ENCODE measurements at regions not wholly inside any gene's neighbourhood (a gene's known extent, or its start where the extent isn't known, plus 50 kb on each side); places are given as distances from the start of the nearest gene placed in this dataset.

DNA sequence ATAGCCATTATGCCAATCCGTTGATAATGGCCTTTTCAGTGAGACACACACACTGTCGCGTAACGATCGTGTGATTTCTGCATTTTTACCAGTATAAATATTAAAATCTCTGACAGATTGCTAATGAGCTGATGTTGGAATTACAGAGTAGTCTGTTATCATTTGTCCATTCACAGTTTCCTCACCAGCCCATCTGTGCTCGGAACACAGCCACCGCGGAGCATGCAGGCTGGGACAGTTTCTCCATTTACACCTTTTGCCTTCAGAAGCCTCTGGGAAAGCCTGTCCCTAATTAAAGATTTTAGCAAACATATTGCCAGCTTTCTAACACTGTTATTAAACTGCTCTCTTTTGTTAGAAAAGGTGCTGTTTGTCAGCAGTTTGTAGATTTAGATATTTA, 82.2 kb upstream of the BARHL2 start:
- peaks cover 41% of the 10 kb centered on the region for H3K4me1 Mint-ChIP-seq
- H3K36me3 Mint-ChIP-seq = no peaks in the 10 kb centered on the region
- Histone ChIP-seq H3K9ac (no peak overlapping the region), H3K36me3 (no peaks in the 10 kb centered on the region), H2AFZ (replicated peaks) (no peak overlapping the region), H4K20me1 (ENCODE audit: low read depth) (no peaks in the 10 kb centered on the region), H3K4me2 (no peak overlapping the region), H3K27me3 (no peaks in the 10 kb centered on the region), H3K27ac (no peak overlapping the region), H3F3A (ENCODE audit: low read depth) (peaks cover 6% of the 10 kb centered on the region), H3K9me3 (ENCODE audit: low read depth) (no peaks in the 10 kb centered on the region), H3K79me2 (ENCODE audit: low read depth) (no peaks in the 10 kb centered on the region), H3K4me1 (peaks cover 25% of the 10 kb centered on the region), H3K4me3 (no peak overlapping the region)
- TF ChIP-seq EZH2phosphoT487 (IDR thresholded peaks at IDR 0.05) = no peak
- TF ChIP-seq, protein P1, sequence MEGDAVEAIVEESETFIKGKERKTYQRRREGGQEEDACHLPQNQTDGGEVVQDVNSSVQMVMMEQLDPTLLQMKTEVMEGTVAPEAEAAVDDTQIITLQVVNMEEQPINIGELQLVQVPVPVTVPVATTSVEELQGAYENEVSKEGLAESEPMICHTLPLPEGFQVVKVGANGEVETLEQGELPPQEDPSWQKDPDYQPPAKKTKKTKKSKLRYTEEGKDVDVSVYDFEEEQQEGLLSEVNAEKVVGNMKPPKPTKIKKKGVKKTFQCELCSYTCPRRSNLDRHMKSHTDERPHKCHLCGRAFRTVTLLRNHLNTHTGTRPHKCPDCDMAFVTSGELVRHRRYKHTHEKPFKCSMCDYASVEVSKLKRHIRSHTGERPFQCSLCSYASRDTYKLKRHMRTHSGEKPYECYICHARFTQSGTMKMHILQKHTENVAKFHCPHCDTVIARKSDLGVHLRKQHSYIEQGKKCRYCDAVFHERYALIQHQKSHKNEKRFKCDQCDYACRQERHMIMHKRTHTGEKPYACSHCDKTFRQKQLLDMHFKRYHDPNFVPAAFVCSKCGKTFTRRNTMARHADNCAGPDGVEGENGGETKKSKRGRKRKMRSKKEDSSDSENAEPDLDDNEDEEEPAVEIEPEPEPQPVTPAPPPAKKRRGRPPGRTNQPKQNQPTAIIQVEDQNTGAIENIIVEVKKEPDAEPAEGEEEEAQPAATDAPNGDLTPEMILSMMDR (IDR thresholded peaks at IDR 0.05) = no peak
- no peak for TF ChIP-seq EZH2 (IDR thresholded peaks at IDR 0.05)
- no peak for DNase-seq (ENCODE audit: low spot score)
- peaks cover 3% of the 10 kb centered on the region for H3K9me3 Mint-ChIP-seq
- no peaks in the 10 kb centered on the region for H3K27me3 Mint-ChIP-seq (ENCODE audit: insufficient read depth, low read depth)
- H3K4me3 Mint-ChIP-seq = no peak overlapping the region
- H3K27ac Mint-ChIP-seq = no peak overlapping the region

GRCh38 chr1:90798883-90799282, 81.8 kb upstream of the BARHL2 start:
- H3K36me3 ChIP-seq = no peaks in the 10 kb centered on the region
- DNase-seq (ENCODE audit: low spot score) = no peak
- no peaks in the 10 kb centered on the region for H3K27me3 ChIP-seq
- H3K9ac ChIP-seq = no peak overlapping the region
- Mint-ChIP-seq H3K4me3 (no peak overlapping the region), H3K36me3 (no peaks in the 10 kb centered on the region), H3K4me1 (peaks cover 46% of the 10 kb centered on the region), H3K27me3 (ENCODE audit: insufficient read depth, low read depth) (no peaks in the 10 kb centered on the region), H3K9me3 (peaks cover 3% of the 10 kb centered on the region), H3K27ac (no peak overlapping the region)
- H3K79me2 ChIP-seq (ENCODE audit: low read depth) = no peaks in the 10 kb centered on the region
- H3F3A ChIP-seq (ENCODE audit: low read depth) = peaks cover 6% of the 10 kb centered on the region
- no peak for TF ChIP-seq EZH2phosphoT487 (IDR thresholded peaks at IDR 0.05)
- TF ChIP-seq, protein P1 (IDR thresholded peaks at IDR 0.05) = no peak
- no peak for TF ChIP-seq EZH2 (IDR thresholded peaks at IDR 0.05)
- no peak overlapping the region for H2AFZ ChIP-seq (replicated peaks)
- H3K4me2 ChIP-seq = no peak overlapping the region
- H3K27ac ChIP-seq = no peak overlapping the region
- no peaks in the 10 kb centered on the region for H4K20me1 ChIP-seq (ENCODE audit: low read depth)
- H3K4me1 ChIP-seq = peaks cover 27% of the 10 kb centered on the region
- H3K9me3 ChIP-seq (ENCODE audit: low read depth) = no peaks in the 10 kb centered on the region
- H3K4me3 ChIP-seq = no peak overlapping the region

- Mint-ChIP-seq H3K4me1 (peaks cover 48% of the 10 kb centered on the region), H3K27me3 (ENCODE audit: insufficient read depth, low read depth) (no peaks in the 10 kb centered on the region), H3K36me3 (no peaks in the 10 kb centered on the region), H3K9me3 (peaks cover 3% of the 10 kb centered on the region), H3K4me3 (no peak overlapping the region), H3K27ac (no peak overlapping the region)
- TF ChIP-seq, protein P1 (IDR thresholded peaks at IDR 0.05) = no peak
- TF ChIP-seq EZH2 (IDR thresholded peaks at IDR 0.05) (no peak), EZH2phosphoT487 (IDR thresholded peaks at IDR 0.05) (no peak)
- no peak for DNase-seq (ENCODE audit: low spot score)
- no peak overlapping the region for H2AFZ ChIP-seq (replicated peaks)
- peaks cover 27% of the 10 kb centered on the region for H3K4me1 ChIP-seq
- no peaks in the 10 kb centered on the region for H3K27me3 ChIP-seq
- H3K79me2 ChIP-seq (ENCODE audit: low read depth) = no peaks in the 10 kb centered on the region
- H3K9ac ChIP-seq = no peak overlapping the region
- H3K9me3 ChIP-seq (ENCODE audit: low read depth) = no peaks in the 10 kb centered on the region
- no peak overlapping the region for H3K4me3 ChIP-seq
- H3K36me3 ChIP-seq = no peaks in the 10 kb centered on the region
- H3K4me2 ChIP-seq = no peak overlapping the region
- H4K20me1 ChIP-seq (ENCODE audit: low read depth) = no peaks in the 10 kb centered on the region
- H3F3A ChIP-seq (ENCODE audit: low read depth) = peaks cover 6% of the 10 kb centered on the region
- H3K27ac ChIP-seq = no peak overlapping the region
Measured at GRCh38 chr1:90798344-90798743, 81.2 kb upstream of the BARHL2 start.
